ENCODE measurements at regions not wholly inside any gene's neighbourhood (a gene's known extent, or its start where the extent isn't known, plus 50 kb on each side); places are given as distances from the start of the nearest gene placed in this dataset.

DNA sequence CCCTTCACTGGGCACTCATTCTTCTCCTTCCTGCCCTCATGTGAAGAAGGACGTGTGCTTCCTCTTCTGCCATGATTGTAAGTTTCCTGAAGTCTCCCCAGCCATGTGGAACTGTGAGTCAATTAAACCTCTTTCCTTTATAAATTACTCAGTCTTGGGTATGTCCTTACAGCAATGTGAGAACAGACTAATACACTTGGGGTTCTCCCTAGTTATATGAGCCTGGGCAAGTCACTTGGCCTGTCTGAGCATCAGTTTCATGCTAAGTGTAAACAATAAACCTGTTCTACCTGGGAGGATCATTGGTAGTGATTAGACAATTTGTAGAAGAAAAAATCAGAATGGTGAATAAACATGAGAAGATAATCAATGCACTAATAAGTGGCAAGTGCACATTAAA lies 162.2 kb upstream of the ARG1 start (continued):
- TF ChIP-seq, protein P1, sequence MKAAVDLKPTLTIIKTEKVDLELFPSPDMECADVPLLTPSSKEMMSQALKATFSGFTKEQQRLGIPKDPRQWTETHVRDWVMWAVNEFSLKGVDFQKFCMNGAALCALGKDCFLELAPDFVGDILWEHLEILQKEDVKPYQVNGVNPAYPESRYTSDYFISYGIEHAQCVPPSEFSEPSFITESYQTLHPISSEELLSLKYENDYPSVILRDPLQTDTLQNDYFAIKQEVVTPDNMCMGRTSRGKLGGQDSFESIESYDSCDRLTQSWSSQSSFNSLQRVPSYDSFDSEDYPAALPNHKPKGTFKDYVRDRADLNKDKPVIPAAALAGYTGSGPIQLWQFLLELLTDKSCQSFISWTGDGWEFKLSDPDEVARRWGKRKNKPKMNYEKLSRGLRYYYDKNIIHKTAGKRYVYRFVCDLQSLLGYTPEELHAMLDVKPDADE (IDR thresholded peaks at IDR 0.05) = no peak
- TF ChIP-seq POLR2AphosphoS5 (IDR thresholded peaks at IDR 0.05; ENCODE audit: low read depth) = no peak

DNA sequence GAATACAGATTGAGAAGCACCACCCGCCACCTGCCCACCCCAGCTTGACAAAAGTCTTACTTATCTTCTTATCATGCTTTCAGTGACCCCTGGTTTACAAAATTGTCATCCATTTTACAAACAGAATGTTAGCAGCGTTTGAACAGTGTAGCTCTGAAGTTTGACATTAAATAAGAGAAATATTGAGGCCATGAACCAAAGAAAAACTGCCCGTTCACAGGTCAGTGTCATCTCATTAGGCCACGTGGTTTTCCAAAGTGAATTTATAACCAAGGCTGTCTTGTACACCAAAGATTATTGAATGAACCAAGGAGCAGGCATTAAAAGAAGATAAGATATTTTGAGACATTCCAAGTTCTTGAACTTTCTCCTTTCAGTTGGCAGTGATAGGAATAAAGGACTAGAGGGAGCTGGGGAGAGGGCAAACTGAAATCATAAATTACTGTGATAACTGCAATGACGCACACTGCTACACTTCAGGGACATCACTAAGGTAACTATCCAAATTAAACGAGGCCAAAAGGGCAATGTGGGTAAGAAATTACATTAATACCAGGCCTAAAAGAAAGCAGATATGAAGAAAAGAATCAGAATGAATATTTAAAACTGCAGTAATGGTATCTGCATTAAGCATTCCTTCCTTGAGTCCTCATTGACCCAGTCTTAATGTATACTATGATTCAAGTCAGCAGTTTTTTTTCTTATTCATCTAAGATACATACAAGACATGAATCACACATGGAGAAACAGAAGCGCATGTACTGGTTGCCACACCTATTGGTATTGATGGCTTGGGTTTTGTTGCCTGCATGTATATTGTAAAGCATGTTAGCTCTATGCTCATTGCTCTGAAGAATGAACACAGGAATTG lies 159.8 kb upstream of the ARG1 start:
- Mint-ChIP-seq H3K9me3 (no peaks in the 10 kb centered on the region; the same call in 2 of the 3 replicates), H3K27me3 (ENCODE audit: insufficient read depth, low read depth, poor library complexity) (peaks cover 2% of the 10 kb centered on the region), H3K36me3 (ENCODE audit: low read depth) (0 out of 3 replicates have a peak, but pooled peaks cover 3% of the 10 kb centered on the region), H3K27ac (no peak overlapping the region), H3K4me3 (no peak overlapping the region), H3K4me1 (no peaks in the 10 kb centered on the region)
- Histone ChIP-seq H3K36me3 (ENCODE audit: insufficient read depth) (no peaks in the 10 kb centered on the region), H3F3A (replicated peaks; ENCODE audit: low read depth) (no peaks in the 10 kb centered on the region), H3K4me1 (ENCODE audit: insufficient read depth) (no peaks in the 10 kb centered on the region), H4K20me1 (replicated peaks; ENCODE audit: insufficient read depth) (no peaks in the 10 kb centered on the region), H3K4me2 (no peak overlapping the region), H3K4me3 (no peak overlapping the region), H2AFZ (peak overlapping the region; percentile 44; the same call in 1 of the 2 replicates), H3K27ac (ENCODE audit: low read depth) (peak overlapping the region; percentile 22; the same call in 1 of the 2 replicates), H3K27me3 (ENCODE audit: insufficient read depth) (no peaks in the 10 kb centered on the region), H3K9me2 (ENCODE audit: insufficient read depth) (peaks cover 9% of the 10 kb centered on the region; the same call in 1 of the 2 replicates), H3K79me2 (replicated peaks; ENCODE audit: insufficient read depth) (no peaks in the 10 kb centered on the region)
- no peak for ATAC-seq
- DNase-seq (ENCODE audit: low spot score) = no peak
- no peak for TF ChIP-seq POLR2AphosphoS5 (IDR thresholded peaks at IDR 0.05; ENCODE audit: low read depth)
- TF ChIP-seq, protein P1 (IDR thresholded peaks at IDR 0.05) = no peak
- TF ChIP-seq REST (IDR thresholded peaks at IDR 0.05; ENCODE audit: unreplicated experiment) = no peak
- TF ChIP-seq CTCF (conservative IDR thresholded peaks at IDR 0.05; ENCODE audit: low read depth in 2 of 2) = no peak
- no peak for TF ChIP-seq JUNB (IDR thresholded peaks at IDR 0.05; ENCODE audit: unreplicated experiment)
- TF ChIP-seq EZH2 (IDR thresholded peaks at IDR 0.05; ENCODE audit: low read depth, unreplicated experiment) = no peak
- TF ChIP-seq ZNF331 (CRISPR knock-in tag; IDR thresholded peaks at IDR 0.05; ENCODE audit: low read depth) = no peak
- no peak for TF ChIP-seq STAT1 (IDR thresholded peaks at IDR 0.05; ENCODE audit: unreplicated experiment)
- no peak for TF ChIP-seq CREB1 (CRISPR knock-in tag; IDR thresholded peaks at IDR 0.05; ENCODE audit: low read depth)
- no peak for TF ChIP-seq NANOG (IDR thresholded peaks at IDR 0.05; ENCODE audit: borderline replicate concordance)

All from GM23338 (cell line).